Ovary (tissue), 7 donors: ENCODE measurements at regions not wholly inside any gene's neighbourhood (a gene's known extent, or its start where the extent isn't known, plus 50 kb on each side); places are given as distances from the start of the nearest gene placed in this dataset.

ENCODE experiments used
- DNase-seq, 5 donors: peaks; one replicate each; pipeline ENCODE4 v3.0.0-alpha.2; 2019 to 2020
- H3K27ac ChIP-seq, 2 donors: fragments of 200-600 bp; one replicate each; pipeline versions ENCODE4 v1.5.1 to v1.8.0; 2019 to 2022
- H3K27me3 ChIP-seq: fragments of 200-600 bp; one replicate; pipeline ENCODE4 v1.8.0; 2022
- H3K36me3 ChIP-seq: fragments of 200-600 bp; sonication (generic); one replicate; pipeline ENCODE4 v1.5.1; 2019
- H3K4me1 ChIP-seq: one replicate; pipeline ENCODE4 v1.8.1; 2013; ENCODE audit warnings: mild to moderate bottlenecking, moderate library complexity; ENCODE audit not compliant: insufficient read depth
- H3K4me3 ChIP-seq: fragments of 200-600 bp; sonication (generic); one replicate; pipeline ENCODE4 v1.5.1; 2017
- H3K9me3 ChIP-seq, 2 donors: fragments of 200-600 bp in 1 of 2; sonication (generic) in 1 of 2; one replicate each; pipeline versions ENCODE4 v1.5.1 to v1.8.1; 2013 to 2019; ENCODE audit warnings: mild to moderate bottlenecking in 1 of 2, moderate library complexity in 1 of 2
- EP300 ChIP-seq: sonication (generic); formaldehyde crosslinking; IDR thresholded peaks from one replicate; pipeline ENCODE4 v1.6.1; 2017; ENCODE audit warnings: antibody characterized with exemption
- POLR2A ChIP-seq: fragments of 450-650 bp; IDR thresholded peaks from one replicate; pipeline ENCODE4 v1.6.1; 2017; ENCODE audit warnings: antibody characterized with exemption, mild to moderate bottlenecking, moderate library complexity
- WGBS, 3 donors: extraction: QIAGEN DNeasy Blood & Tissue Kit in 1 of 3; methylation state at CpG; one replicate each; pipeline versions ENCODE4 v1.1.5 to v1.1.7; 2013 to 2017; 5-methylcytosine and 5-hydroxymethylcytosine counted together
- intact Hi-C, 4 donors: fragments of 100-400 bp; cut with DNase I; formaldehyde crosslinking; loops; one replicate each; pipeline versions ENCODE4 v1.11.0 to v1.15.1; 2022 to 2023
- TF ChIP-seq, protein P1 (sequence below), 3 donors: fragments of 450-650 bp in 2 of 3; fragments of 200-600 bp in 1 of 3; IDR thresholded peaks; one replicate each; pipeline versions ENCODE4 v1.5.1 to v1.8.0; 2016 to 2022; ENCODE audit warnings: antibody characterized with exemption in 3 of 3, mild to moderate bottlenecking in 1 of 3
- donor health status: DM: no; HTN: no; CAD: no; lungs with moderate emphysema.
- donor health status: DM: no; HTN: no; CAD: no.
- donor health status: Bipolar disorder and iron deficiency.
- donor health status: DM: no; HTN: no; CAD: no.
- donor health status: DM: yes; HTN: yes; CAD: no.

DNA sequence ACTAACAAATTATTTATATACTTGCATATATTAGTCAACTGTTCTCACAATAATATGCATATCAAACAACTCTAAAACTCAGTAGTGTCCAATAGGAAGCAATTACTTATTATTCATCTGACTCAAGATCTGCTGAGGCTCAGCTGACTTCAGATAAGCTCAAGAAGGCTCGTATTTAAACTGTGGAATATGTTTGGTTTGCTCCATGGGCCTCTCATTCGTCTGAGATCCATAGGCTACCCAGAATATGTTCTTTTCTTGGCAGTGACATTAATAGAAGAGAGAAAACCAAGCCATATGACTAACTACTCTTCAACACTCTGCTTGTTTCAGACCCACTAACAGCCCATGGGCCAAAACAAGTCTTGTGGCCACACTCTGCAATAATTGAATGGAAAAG is 107.7 kb upstream of the MAP2 start:
- no peak for DNase-seq
- intact Hi-C loops: no loop called here
- Histone ChIP-seq H3K36me3 (no peaks in the 10 kb centered on the region), H3K9me3 (no peaks in the 10 kb centered on the region), H3K27ac (no peak overlapping the region), H3K4me1 (no peaks in the 10 kb centered on the region), H3K27me3 (no peaks in the 10 kb centered on the region), H3K4me3 (no peak overlapping the region)
- WGBS, 3 donors: 61 to 65% (median 63%) methylated on average over 2 of the region's 2 CpGs
- TF ChIP-seq POLR2A (no peak), EP300 (no peak)
- TF ChIP-seq, protein P1, sequence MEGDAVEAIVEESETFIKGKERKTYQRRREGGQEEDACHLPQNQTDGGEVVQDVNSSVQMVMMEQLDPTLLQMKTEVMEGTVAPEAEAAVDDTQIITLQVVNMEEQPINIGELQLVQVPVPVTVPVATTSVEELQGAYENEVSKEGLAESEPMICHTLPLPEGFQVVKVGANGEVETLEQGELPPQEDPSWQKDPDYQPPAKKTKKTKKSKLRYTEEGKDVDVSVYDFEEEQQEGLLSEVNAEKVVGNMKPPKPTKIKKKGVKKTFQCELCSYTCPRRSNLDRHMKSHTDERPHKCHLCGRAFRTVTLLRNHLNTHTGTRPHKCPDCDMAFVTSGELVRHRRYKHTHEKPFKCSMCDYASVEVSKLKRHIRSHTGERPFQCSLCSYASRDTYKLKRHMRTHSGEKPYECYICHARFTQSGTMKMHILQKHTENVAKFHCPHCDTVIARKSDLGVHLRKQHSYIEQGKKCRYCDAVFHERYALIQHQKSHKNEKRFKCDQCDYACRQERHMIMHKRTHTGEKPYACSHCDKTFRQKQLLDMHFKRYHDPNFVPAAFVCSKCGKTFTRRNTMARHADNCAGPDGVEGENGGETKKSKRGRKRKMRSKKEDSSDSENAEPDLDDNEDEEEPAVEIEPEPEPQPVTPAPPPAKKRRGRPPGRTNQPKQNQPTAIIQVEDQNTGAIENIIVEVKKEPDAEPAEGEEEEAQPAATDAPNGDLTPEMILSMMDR (IDR thresholded peaks at IDR 0.05): no peak

DNA sequence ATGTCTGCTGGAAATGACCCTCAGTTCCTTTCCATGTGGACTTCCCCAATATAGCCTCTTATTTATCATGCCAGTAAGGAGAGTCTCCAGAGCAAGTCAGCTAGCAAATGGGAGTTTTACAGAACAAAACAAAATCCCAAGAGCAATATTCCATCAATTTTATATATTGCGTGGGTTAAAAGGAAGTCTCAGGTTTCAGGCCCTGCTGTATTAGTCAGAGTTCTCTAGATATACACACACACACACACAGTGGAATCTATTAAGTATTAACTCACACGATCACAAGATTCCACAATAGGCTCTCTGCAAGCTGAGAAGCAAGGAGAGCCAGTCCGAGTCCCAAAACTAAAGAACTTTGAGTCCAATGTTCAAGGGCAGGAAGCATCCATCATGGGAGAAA is 102.8 kb upstream of the MAP2 start:
- 81 to 90% (median 84%) methylated on average over 3 of the region's 3 CpGs for WGBS, 3 donors
- Histone ChIP-seq H3K36me3 (no peaks in the 10 kb centered on the region), H3K4me1 (no peaks in the 10 kb centered on the region), H3K27ac (no peak overlapping the region), H3K27me3 (no peaks in the 10 kb centered on the region), H3K9me3 (no peaks in the 10 kb centered on the region), H3K4me3 (no peak overlapping the region)
- no peak for DNase-seq
- TF ChIP-seq POLR2A: no peak
- TF ChIP-seq, protein P1 (IDR thresholded peaks at IDR 0.05): no peak
- no peak for TF ChIP-seq EP300
- intact Hi-C loops: no loop called here

DNA sequence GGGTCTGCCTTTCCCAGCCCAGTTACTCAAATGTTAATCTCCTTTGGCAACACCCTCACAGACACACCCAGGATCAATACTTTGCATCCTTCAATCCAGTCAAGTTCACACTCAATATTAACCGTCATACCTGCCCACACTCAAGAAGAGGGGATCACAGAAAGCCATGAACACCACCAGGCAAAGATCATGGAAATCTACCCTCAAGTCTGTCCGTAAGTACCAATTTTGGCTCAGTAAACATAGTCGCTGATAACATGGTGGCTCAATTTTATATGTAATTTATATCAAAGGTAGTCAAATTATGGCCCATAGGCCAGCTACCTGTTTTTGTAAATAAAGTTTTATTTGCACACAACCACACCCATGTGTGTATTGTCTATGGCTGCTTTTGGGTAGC is 102.3 kb upstream of the MAP2 start:
- TF ChIP-seq, protein P1 (IDR thresholded peaks at IDR 0.05): no peak
- Histone ChIP-seq H3K9me3 (no peaks in the 10 kb centered on the region), H3K36me3 (no peaks in the 10 kb centered on the region), H3K4me3 (no peak overlapping the region), H3K27ac (no peak overlapping the region), H3K4me1 (no peaks in the 10 kb centered on the region), H3K27me3 (no peaks in the 10 kb centered on the region)
- WGBS, 3 donors: 93 to 95% (median 94%) methylated on average over 3 of the region's 3 CpGs
- no peak for DNase-seq
- intact Hi-C loops: no loop called here

DNA sequence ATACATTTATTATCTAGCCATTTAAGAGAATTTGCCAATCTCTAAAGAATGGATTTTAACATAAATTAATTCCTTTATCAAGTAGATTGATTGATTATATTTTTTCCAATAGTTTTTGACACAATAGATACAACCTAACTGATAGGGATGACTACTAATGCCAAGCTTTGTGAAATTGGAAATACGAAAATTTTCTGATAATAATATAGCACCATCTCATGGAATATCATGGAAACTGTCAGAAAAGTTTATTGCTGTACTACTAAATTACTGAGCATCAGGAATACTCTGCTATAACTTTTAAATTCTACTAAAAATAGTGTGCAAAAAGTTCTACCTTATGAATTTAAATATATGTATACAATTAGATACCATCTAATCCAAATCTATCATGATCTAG is 101.8 kb upstream of the MAP2 start:
- no peaks in the 10 kb centered on the region for H3K36me3 ChIP-seq
- no peak for DNase-seq
- no peak overlapping the region for H3K27ac ChIP-seq
- no peaks in the 10 kb centered on the region for H3K27me3 ChIP-seq
- H3K4me1 ChIP-seq: no peaks in the 10 kb centered on the region
- H3K4me3 ChIP-seq: no peak overlapping the region
- TF ChIP-seq EP300 (no peak), POLR2A (no peak)
- TF ChIP-seq, protein P1 (IDR thresholded peaks at IDR 0.05): no peak
- WGBS, 3 donors: 15 to 29% (median 18%) methylated on average over 1 of the region's 1 CpG
- no peaks in the 10 kb centered on the region for H3K9me3 ChIP-seq
- intact Hi-C loops: no loop called here
